Stomach (tissue), 4 donors: ENCODE measurements at regions not wholly inside any gene's neighbourhood (a gene's known extent, or its start where the extent isn't known, plus 50 kb on each side); places are given as distances from the start of the nearest gene placed in this dataset.
"Not testable (repeated sequence)": the region's sequence is repeated elsewhere in the genome, so short reads cannot be mapped to it uniquely, and the experiment has no call there.

Source experiments
- CTCF ChIP-seq, 7 experiments: fragments of 450-650 bp in 4 of 7; fragments of 200-600 bp in 3 of 7; sonication (generic) in 3 of 7; IDR thresholded peaks; one replicate each; pipeline ENCODE4 v1.5.1; 2016 to 2019; ENCODE audit warnings: antibody characterized with exemption in 7 of 7, control low read depth in 2 of 7, mild to moderate bottlenecking in 1 of 7
- POLR2A ChIP-seq, 4 donors: fragments of 450-650 bp; IDR thresholded peaks; one replicate each; pipeline ENCODE4 v1.6.1; 2016; ENCODE audit warnings: antibody characterized with exemption in 4 of 4, control low read depth in 2 of 4, mild to moderate bottlenecking in 1 of 4, moderate library complexity in 1 of 4

- TF ChIP-seq CTCF, POLR2A (IDR thresholded peaks at IDR 0.05): not testable (repeated sequence)
Observed at GRCh38 chr2:87584268-87584906, 163.5 kb upstream of the PLGLB2 start.
